ENCODE measurements at regions not wholly inside any gene's neighbourhood (a gene's known extent, or its start where the extent isn't known, plus 50 kb on each side); places are given as distances from the start of the nearest gene placed in this dataset.
"Not testable (repeated sequence)": the region's sequence is repeated elsewhere in the genome, so short reads cannot be mapped to it uniquely, and the experiment has no call there.

DNA sequence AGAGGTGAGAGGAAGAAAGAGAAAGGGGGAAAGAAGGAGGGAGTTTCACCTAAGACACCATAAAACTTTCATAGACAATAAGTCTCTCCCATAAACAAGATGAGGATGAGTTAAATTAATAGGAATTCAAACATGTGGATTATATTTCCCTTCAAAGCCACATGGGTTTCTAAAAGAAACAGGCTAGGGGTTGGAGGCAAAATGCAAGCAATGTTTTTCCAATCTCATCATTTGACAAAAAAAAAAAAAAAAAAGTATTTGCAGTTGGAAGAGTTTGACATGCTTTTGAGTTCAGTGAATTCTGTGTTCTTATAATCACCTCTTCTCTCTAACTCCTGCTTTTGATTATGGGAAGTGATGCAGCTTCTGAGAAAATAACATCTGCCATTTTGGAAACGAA, 186.1 kb upstream of the ADRA1D start:
- DNase-seq (ENCODE audit: low spot score), result no peak

DNA sequence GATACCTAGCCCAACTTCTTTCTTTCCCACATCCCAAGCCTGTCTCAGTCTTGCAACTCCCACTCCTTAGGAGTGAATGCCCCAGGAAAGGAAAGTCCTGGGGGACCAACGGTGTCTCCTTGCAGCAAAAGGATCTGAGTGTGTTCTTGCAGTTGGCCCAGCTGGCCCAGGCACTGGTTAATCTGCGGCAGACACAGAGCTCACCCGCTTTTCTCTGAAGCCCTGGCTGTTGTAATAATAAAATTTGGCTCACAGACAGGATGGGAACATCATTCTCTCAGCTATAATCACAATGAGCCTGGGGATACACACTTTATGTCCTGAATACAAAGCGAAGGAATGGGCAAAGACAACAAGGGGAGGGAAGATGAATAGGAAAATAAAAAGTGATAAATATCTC, 185.6 kb upstream of the ADRA1D start:
- DNase-seq (ENCODE audit: low spot score), result no peak

DNA sequence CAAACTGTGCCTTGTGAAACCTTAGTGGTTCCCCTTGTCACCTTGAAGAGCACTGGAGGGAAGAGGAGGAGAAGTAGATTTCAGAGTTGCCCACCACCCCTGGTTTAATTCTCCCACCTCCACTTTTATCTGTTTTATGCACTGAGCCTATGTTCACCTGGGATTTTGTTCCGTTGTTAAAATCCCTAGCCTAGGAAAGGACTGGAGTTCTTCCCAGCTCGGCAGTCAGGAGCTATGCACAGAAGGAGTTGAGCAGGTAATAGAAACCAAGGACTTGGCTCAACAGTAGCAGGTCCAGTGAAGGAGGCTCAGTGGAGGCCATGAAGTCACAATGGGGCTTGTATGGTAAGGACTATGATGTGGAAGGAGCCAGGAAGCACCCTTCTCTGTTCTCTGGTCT, 182.4 kb upstream of the ADRA1D start:
- DNase-seq (ENCODE audit: low spot score), result no peak

DNA sequence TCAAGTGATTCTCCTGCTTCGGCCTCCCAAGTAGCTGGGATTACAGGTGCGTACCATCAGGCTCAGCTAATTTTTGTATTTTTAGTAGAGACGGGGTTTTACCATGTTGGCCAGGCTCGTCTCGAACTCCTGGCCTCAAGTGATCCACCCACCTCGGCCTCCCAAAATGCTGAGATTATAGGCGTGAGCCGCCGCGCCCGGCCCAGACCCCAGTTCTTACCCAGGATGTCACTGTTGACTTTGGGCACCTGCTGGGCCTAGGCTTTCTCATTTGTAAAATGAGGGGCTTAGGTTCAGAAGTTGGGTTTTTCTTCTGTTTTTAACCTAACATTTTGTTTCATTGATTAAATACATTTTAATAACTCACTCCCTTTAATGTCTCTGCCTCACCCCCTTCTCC, 181.7 kb upstream of the ADRA1D start:
- DNase-seq (ENCODE audit: low spot score), result not testable (repeated sequence)

DNA sequence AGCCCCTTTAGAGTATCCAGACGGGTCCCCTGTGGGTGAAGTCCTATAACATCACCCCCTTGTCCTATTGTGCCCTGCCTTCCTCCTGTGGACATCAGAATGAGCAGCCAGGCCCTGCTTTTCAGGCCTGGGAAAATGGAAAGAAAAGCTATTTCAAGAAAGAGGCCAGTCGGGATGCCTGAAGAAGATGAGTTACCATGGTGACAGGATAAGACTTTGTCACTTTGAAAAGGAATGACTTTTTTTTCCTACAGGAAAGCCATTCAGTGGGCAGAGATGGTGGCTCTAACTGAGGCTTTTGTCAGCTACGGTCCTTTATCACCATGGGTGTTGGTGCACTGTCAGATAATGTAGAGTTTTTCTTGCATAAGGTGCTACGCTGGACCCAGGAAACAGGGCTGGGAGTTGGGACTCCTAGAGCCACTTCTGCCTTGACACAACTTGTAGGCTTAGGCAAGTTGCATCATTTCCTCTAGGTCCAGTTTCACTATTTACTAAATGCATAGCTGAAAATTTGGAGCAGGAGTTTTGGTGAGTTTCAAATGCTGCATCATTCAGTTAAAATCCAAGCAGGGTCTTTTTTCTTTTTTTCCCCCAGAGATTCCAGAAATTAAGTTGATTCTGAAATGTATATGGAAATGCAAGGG, 179.0 kb upstream of the ADRA1D start:
- DNase-seq (ENCODE audit: low spot score), result no peak

DNA sequence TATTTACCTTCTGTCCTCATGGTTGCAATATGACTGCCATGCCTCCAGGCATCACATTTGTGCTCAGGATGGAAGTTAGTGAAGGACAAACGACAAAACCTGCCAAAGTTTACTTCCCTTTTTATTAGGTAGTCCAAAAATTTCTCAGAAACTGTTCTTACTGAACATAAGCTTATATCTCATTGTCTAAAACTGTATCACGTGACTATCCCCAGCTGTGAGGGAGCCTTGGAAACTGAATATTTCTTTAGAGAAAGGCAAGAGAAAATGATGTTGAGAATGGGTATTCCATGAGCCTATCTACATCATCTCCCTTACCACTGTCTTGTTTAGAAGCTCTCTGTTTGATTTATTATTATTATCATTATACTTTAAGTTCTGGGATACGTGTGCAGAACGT, 169.1 kb upstream of the ADRA1D start:
- DNase-seq (ENCODE audit: low spot score), result no peak

DNA sequence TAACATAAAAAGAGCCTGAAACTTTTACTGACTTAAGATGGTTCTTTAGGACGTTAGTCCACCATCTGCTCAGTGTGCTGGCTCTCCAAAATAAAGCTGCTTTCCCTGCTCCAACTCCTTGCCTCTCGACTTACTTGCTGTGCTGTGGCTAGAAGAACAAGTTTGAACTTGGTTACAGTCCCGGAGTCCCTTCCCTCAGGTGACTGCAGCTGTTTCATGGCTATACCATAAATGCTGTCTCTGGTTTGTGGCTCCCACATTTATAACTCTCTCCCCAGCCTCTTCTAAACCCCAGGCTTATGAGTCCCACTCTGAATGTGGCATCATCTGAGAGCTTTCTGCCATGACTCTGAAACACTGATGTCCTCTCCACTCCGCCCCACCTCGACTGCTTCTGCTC, 166.2 kb upstream of the ADRA1D start:
- DNase-seq (ENCODE audit: low spot score), result no peak

DNA sequence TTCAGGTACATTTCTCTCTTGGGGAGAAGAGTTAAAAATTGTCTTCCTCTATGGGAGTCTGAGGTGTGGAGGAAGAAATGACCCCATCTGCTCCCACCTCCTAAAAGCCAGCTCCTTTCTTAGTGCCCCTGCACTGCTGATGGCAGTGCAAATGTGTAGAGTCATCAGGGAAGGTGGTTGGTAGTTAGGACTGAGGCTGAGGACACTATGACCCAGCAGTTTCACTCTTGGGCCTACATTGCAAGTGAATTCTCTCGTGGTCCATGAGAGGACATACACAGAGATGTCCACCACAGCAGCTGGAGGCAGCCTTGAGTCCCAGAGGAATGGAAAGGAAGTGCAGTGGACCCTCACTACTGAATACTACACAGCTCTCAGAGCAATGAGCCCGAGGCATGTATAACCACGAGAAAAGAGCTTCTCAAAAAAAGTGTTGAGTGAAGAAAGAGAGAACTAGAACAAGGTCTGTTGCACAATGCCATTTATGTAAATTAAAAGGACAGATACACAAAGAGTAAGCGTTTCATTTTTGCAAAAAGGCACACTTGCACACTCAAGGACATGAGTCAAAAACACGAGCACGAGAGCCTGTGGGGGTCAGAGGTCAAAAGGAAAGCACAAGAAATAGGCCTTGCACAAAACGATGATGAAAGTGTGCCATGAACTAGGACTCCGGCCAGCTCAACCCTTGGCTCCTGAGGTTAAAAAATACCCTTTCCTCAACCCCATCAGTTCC, 164.4 kb upstream of the ADRA1D start:
- DNase-seq (ENCODE audit: low spot score), result no peak

DNA sequence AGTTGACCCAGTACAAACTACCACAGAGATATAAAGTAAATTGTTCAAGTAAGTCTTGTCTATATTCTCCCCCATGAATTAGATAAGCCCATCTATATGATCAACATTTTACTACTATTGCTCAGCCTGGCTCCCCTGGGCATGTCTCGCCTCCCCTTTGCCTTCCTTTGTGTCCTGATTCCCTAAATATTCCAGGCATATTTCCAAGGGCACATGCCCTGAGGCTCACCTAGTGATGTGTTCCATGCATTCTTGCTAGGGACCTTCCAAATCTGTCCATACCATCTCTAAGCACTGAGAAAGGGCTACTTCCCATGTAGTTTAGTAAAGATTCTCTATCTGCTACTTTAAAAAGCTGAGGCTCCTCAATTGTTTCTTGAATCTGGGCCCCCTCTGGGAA, 163.1 kb upstream of the ADRA1D start:
- no peak for DNase-seq (ENCODE audit: low spot score)

DNA sequence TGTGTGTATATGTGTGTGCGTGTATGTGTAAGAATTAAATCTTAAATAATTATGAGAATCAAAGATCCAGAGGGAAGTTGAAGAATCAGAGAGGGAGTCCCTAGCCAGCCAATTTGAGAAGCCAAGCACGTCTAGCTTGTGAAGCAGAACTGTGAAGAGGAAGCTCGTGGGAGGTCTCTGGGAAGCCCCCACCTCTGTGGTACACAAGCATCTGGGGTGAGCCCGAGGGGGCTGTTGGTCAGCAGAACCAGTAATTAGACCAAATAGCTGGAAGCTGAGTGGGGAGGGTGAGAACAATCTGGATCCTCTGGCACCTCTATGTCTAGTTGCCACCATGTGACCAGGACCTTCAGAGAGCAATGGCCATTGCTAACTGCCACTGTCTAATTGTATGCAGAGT, 162.7 kb upstream of the ADRA1D start:
- no peak for DNase-seq (ENCODE audit: low spot score)

DNA sequence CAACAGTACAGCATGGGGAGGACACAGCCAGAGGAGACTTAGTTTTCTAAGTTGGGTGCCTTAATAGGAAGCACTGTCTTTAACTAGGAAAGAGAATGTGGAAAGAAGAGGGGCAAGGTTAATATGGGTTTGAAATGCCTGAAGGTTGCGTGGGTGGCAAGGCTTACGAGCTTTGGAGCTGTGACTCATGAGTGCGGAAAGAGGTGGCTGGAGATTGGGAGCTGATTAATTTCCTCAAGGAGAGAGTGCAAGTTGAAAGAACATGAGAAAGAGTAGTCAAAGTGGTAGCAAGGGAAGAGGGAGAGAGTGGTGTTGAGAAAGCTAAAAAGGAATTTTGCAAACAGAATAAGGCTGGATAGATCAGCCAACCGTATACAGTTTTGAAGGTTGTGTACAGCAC, 157.5 kb upstream of the ADRA1D start:
- DNase-seq (ENCODE audit: low spot score), result no peak

DNA sequence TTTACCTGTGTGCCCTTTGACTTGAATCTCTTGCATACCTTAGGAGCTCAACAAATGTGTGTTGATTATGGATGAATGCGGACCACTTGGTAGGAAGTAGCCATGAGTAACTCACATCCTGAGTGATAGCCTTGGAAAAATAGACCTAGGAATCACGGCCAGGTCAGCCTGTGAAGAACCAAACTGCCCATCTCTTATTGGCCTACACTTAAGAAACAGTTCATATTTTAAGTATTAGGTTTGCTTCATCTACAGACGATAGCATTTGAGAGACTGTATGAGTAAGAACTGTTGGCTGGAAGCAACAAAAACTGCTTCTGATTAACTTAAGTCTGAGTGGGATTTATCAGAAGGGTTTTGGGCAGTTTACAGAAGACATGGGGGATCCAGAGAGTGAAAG, 152.5 kb upstream of the ADRA1D start:
- DNase-seq (ENCODE audit: low spot score), result no peak

DNA sequence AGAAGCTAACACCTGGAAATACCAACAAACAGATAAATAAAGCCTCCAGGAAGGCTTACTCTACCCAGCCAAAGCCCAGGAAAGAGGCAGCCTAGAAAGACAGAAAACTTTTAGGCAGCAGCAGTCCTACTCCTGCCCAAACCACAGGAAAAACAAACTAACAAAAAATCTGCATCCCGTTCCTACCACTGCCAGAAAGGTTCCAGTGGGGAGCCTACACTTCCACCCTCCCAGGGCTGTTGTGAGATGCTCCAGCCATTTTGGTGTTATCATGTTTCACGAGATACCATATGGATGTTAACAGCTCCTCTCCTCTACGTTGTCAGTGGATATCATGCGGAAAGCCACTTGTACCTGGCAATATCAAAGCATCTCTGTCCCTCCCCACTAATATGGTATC, 135.9 kb upstream of the ADRA1D start:
- no peak for DNase-seq (ENCODE audit: low spot score)

DNA sequence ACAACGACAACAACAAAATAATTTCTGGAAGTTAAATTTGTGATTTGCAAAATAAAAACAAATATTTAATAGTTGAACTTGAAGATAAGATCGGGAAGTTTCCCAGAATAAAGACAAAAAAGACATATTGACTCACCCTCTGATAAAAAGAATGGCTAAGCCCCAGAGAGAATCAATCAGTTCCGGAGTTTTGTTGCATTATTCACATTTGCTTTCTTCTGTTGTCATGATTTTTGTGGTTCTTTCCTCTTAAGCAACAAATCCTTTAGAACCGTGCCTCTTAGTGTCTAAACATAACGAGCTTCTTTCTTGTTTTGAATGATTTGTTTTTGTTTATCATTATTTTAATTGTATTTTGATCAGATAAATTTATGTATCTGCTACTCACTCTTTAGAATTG, 134.9 kb upstream of the ADRA1D start:
- no peak for DNase-seq (ENCODE audit: low spot score)

DNA sequence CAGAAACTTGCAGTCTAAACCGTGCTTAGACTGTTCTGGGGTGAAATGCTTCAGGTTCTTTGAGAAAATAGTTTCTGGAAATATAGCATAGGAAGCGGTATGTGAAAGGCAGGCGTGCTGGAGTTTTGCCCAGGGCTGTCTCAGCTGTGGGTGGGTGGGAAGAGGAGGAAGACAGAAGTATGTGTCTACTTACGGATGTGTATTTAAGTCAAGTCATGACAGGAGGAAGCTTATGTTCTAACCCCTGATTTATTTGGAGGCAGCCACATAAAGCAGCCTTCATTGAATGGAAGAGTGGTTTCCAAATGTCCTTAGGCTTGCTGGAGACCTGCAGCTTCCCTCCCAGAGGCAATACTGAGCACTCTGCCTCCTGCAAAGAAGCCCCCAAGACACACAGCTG, 126.8 kb upstream of the ADRA1D start:
- DNase-seq (ENCODE audit: low spot score), result no peak

DNA sequence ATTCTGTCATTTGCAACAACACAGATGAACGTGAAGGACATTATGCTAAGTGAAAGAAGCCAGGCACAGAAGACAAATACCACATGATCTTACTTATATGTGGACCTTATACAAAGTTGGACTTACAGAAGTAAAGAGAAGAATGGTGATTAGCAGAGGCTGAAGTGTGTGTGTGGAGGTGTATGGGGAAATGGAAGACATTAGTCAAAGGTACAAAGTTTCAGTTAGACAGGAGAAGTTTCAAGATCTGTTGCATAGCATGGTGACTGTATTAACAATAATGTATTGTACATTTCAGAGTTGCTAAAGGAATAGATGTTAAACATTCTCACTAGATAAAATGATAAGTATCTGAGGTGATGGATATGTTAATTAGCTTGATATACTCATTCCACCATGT, 124.4 kb upstream of the ADRA1D start:
- DNase-seq (ENCODE audit: low spot score), result no peak

DNA sequence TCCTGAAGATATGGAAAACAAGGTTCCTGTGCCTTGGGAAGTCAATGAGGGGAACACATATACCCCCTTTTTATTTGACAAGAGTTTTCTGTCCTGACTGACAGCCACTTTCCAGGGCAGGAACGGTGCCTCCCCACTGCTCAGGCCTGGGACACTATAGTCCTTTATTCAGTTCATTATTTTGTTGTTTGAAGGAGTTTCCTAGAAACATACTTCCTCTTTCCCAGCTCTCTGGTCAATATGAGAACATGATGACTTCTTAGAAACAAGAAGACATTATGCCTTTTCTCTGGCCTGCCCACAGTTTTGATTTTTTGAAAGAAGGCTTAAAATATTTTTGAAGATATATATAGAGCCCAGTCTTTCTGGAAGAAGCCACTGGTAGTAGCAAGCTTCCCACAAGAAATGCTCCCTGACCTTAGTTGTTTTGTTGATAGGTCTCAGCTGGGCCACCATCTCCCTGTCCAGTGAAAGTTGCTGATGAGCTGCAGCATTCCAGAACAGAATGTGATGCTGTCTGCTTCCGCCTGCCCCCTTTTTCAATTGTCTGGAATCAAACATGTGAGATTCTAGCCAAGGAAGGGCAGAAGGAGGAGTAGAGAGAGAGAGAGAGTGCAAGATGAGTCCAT, 122.7 kb upstream of the ADRA1D start:
- no peak for DNase-seq (ENCODE audit: low spot score)

DNA sequence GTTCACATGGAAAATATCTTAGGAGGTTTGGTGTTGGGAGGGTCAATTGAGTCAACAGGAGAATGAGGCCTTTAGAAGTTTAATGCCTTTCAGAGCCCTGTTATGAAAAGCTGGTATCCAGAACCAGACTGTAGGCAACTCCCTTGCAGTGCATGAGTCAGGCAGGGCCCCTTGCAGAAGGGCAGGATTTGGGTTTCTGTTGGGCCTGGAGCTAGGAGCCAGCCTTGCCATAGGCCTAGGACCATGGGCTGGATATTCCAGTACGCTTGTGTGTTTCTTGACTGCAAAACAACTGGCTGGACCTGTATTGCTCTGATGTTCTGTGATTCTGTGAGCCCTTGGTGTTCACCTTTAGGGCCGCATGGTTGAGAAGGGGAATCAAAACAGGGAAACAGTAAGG, 121.8 kb upstream of the ADRA1D start:
- no peak for DNase-seq (ENCODE audit: low spot score)

DNA sequence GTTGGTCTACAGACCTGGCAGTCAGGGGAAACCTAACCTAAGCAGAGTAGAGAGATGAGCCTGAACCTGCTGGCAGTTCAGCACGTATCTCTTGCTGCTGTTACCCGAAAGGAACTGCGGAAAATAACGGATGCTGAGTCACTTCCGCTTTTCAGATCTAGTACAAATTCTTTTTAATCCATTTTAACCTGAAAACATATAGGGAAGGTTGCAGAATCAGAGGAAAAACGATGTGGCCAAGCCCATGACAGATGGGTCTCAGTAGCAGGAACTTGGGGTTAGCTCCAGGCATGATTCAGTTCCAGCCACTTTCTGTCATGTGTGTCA, 120.7 kb upstream of the ADRA1D start:
- DNase-seq (ENCODE audit: low spot score), result no peak

DNA sequence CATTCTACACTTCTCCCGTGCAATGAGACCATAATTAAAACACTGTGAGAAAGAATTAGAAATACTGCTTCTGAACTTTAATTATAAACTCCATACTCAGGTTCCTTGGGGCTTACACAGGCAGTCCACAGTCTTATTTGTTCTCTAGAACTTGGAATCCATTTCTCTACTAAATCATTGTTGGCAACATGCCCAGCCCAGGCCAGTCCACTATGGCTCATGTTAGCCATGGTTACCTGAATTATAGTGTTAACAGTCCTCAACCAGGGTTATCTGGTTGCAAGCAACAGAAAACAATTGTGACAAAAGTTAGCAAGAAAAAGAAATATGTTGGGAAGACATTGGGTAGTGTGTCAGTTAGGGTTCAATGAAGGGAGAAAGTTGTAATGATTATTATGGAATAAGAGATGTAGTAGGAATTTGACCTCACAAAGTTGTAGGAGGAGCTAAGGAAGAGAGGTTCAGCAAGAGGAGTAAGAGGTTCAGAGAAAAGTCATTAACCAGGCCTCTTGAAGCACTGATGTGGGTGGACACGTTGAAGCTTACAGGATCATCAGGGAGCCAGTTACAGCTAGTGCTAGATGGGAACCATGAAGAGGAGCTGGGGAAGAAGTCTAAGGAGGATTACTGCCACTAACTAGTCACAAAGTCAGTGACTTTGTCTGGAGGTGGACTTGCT, 120.2 kb upstream of the ADRA1D start:
- no peak for DNase-seq (ENCODE audit: low spot score)

DNA sequence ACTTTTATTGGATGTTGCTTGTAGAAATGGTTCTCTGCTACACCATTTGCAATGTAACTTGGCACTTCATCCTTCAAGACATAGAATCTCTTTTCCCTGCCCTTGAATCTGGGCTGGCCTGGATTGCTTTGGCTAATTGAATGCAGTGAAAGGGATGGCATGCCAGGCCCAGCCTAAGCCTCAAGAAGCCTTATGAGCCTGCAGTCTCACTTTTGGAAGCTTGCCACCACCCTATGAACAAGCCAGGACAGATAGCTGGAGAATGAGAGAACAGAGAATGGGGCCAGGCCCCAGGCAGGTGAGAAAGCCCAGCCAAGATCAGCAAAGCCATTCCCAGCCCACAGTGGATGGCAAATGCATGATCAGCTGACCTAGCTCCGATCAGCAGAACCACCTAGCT, 117.0 kb upstream of the ADRA1D start:
- DNase-seq (ENCODE audit: low spot score), result no peak

DNA sequence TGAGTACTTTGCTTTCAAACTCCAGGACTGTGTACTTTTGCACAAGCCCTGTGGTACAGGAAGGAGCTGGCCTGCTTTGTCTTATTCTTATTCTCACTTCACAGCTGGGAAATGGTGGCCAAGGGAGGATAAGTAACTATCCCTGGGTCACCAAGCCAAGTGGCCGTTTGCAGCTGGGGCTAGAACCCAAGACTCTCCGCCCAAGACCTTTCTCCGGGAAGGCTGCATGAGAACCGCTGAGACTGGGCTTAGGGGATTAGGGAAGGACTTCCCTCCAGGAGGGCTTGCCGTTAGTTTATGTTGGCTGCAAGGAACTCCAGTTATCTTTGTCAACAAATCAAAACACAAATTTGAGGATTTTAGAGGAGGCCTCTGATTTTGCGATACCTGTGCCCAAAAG, 109.5 kb upstream of the ADRA1D start:
- no peak for DNase-seq (ENCODE audit: low spot score)

DNA sequence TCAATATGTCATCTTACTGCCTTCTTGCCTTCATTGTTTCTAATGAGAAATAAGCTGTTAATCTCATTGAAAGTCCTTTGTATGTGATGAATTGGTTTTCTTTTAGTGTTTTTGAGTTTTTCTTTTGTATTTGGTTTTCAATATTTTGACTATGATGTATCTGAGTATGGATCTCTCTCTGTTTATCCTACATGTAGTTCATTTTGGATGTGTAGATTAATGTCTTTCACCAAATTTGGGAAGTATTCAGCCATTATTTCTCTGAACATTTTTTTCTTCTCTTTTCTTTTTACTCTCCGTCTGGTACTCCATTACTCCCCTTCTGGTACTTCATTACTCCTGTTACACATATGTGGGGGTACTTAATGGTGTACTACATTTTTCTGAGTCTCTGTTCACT, 103.3 kb upstream of the ADRA1D start:
- DNase-seq (ENCODE audit: low spot score), result no peak
